Astrocyte (in vitro differentiated cells and primary cell): ENCODE measurements at regions not wholly inside any gene's neighbourhood (a gene's known extent, or its start where the extent isn't known, plus 50 kb on each side); places are given as distances from the start of the nearest gene placed in this dataset.
A peak's percentile ranks its signal among the peaks of the same experiment; 100 is the strongest.

Experiments used
- DNase-seq: peaks from one replicate; pipeline ENCODE4 v3.0.0-alpha.2; 2010; ENCODE audit warnings: low read depth
- FAIRE-seq: peaks from 2 replicates; lab custom pipeline; 2011; peaks lifted over from hg19 to GRCh38; lab: Jason Lieb, UNC
- H2AFZ ChIP-seq: 2 replicates; pipeline ENCODE4 v1.6.0; 2012; ENCODE audit warnings: low read depth, low read length, inconsistent platforms
- H3K27ac ChIP-seq: 2 replicates; pipeline ENCODE4 v1.5.1; 2011; ENCODE audit warnings: low read depth, low read length, inconsistent platforms
- H3K27me3 ChIP-seq: 2 replicates; pipeline ENCODE4 v1.6.0; 2011; ENCODE audit warnings: low read length, inconsistent platforms; ENCODE audit not compliant: insufficient read depth
- H3K36me3 ChIP-seq: 2 replicates; pipeline ENCODE4 v1.5.1; 2011; ENCODE audit warnings: low read length, inconsistent platforms; ENCODE audit not compliant: insufficient read depth
- H3K4me1 ChIP-seq: 2 replicates; pipeline ENCODE4 v1.5.1; 2011; ENCODE audit warnings: low read length, inconsistent platforms; ENCODE audit not compliant: insufficient read depth
- H3K4me2 ChIP-seq: 2 replicates; pipeline ENCODE4 v1.6.0; 2012; ENCODE audit warnings: low read length, inconsistent platforms
- H3K4me3 ChIP-seq: 2 replicates; pipeline ENCODE4 v1.5.1; 2011; ENCODE audit warnings: low read depth, mild to moderate bottlenecking, low read length, inconsistent platforms; ENCODE audit not compliant: insufficient read depth
- H3K79me2 ChIP-seq: 2 replicates; pipeline ENCODE4 v1.6.0; 2012; ENCODE audit warnings: mild to moderate bottlenecking, low read length, inconsistent platforms; ENCODE audit not compliant: insufficient read depth
- H3K9ac ChIP-seq: 2 replicates; pipeline ENCODE4 v1.6.0; 2012; ENCODE audit warnings: mild to moderate bottlenecking, low read length, inconsistent platforms
- H3K9me3 ChIP-seq: 2 replicates; pipeline ENCODE4 v1.5.1; 2012; ENCODE audit warnings: low read depth, mild to moderate bottlenecking, low read length, inconsistent platforms; ENCODE audit not compliant: insufficient read depth
- H4K20me1 ChIP-seq: 2 replicates; pipeline ENCODE4 v1.6.0; 2012; ENCODE audit warnings: low read length, inconsistent platforms; ENCODE audit not compliant: insufficient read depth
- H3K27ac Mint-ChIP-seq: one replicate; pipeline ENCODE4 v1.8.0; 2021; ENCODE audit warnings: mild to moderate bottlenecking, mixed read lengths; ENCODE audit not compliant: unreplicated experiment
- H3K27me3 Mint-ChIP-seq: one replicate; pipeline ENCODE4 v1.8.0; 2021; ENCODE audit warnings: low read depth, mixed read lengths; ENCODE audit not compliant: unreplicated experiment
- H3K36me3 Mint-ChIP-seq: one replicate; pipeline ENCODE4 v1.8.0; 2021; ENCODE audit warnings: low read depth, mixed read lengths; ENCODE audit not compliant: unreplicated experiment
- H3K4me1 Mint-ChIP-seq: one replicate; pipeline ENCODE4 v1.8.0; 2021; ENCODE audit warnings: low read depth, mixed read lengths; ENCODE audit not compliant: unreplicated experiment
- H3K4me3 Mint-ChIP-seq: one replicate; pipeline ENCODE4 v1.8.0; 2021; ENCODE audit warnings: mild to moderate bottlenecking, moderate library complexity, mixed read lengths; ENCODE audit not compliant: unreplicated experiment
- H3K9me3 Mint-ChIP-seq: one replicate; pipeline ENCODE4 v1.8.0; 2021; ENCODE audit warnings: mild to moderate bottlenecking, mixed read lengths; ENCODE audit not compliant: unreplicated experiment
- EZH2 ChIP-seq: IDR thresholded peaks from 2 replicates; pipeline ENCODE4 v1.6.1; 2012; ENCODE audit warnings: mild to moderate bottlenecking, low read length, inconsistent platforms; ENCODE audit not compliant: insufficient read depth
- TF ChIP-seq, protein P1 (sequence below): IDR thresholded peaks from 2 replicates; pipeline ENCODE4 v1.5.1; 2011; ENCODE audit warnings: low read depth, mild to moderate bottlenecking, inconsistent platforms, low read length, moderate library complexity; ENCODE audit not compliant: insufficient read depth

GRCh38 chr12:127711108-127711507 is 555.9 kb upstream of the TMEM132C start:
- no peak overlapping the region for H3K27ac ChIP-seq
- H3K9ac ChIP-seq: no peak overlapping the region
- H3K4me2 ChIP-seq: no peak overlapping the region
- no peak overlapping the region for H3K27ac Mint-ChIP-seq
- H3K4me3 Mint-ChIP-seq: no peak overlapping the region
- no peaks in the 10 kb centered on the region for H3K36me3 ChIP-seq
- H2AFZ ChIP-seq: no peak overlapping the region
- H3K27me3 Mint-ChIP-seq: no peaks in the 10 kb centered on the region
- H3K4me1 ChIP-seq: no peaks in the 10 kb centered on the region
- peaks cover 9% of the 10 kb centered on the region for H3K9me3 Mint-ChIP-seq
- no peak overlapping the region for H3K4me3 ChIP-seq
- no peaks in the 10 kb centered on the region for H3K27me3 ChIP-seq
- no peaks in the 10 kb centered on the region for H4K20me1 ChIP-seq
- no peaks in the 10 kb centered on the region for H3K9me3 ChIP-seq
- no peaks in the 10 kb centered on the region for H3K79me2 ChIP-seq
- TF ChIP-seq EZH2: no peak
- TF ChIP-seq, protein P1, sequence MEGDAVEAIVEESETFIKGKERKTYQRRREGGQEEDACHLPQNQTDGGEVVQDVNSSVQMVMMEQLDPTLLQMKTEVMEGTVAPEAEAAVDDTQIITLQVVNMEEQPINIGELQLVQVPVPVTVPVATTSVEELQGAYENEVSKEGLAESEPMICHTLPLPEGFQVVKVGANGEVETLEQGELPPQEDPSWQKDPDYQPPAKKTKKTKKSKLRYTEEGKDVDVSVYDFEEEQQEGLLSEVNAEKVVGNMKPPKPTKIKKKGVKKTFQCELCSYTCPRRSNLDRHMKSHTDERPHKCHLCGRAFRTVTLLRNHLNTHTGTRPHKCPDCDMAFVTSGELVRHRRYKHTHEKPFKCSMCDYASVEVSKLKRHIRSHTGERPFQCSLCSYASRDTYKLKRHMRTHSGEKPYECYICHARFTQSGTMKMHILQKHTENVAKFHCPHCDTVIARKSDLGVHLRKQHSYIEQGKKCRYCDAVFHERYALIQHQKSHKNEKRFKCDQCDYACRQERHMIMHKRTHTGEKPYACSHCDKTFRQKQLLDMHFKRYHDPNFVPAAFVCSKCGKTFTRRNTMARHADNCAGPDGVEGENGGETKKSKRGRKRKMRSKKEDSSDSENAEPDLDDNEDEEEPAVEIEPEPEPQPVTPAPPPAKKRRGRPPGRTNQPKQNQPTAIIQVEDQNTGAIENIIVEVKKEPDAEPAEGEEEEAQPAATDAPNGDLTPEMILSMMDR: peak; percentile 30
- no peak for DNase-seq
- no peaks in the 10 kb centered on the region for H3K4me1 Mint-ChIP-seq
- H3K36me3 Mint-ChIP-seq: no peaks in the 10 kb centered on the region
- no peak for FAIRE-seq

- peaks cover 9% of the 10 kb centered on the region for H3K9me3 Mint-ChIP-seq
- no peaks in the 10 kb centered on the region for H3K27me3 ChIP-seq
- no peak for DNase-seq
- no peaks in the 10 kb centered on the region for H4K20me1 ChIP-seq
- no peaks in the 10 kb centered on the region for H3K36me3 Mint-ChIP-seq
- no peak for FAIRE-seq
- H3K79me2 ChIP-seq: no peaks in the 10 kb centered on the region
- H3K9me3 ChIP-seq: no peaks in the 10 kb centered on the region
- H3K36me3 ChIP-seq: no peaks in the 10 kb centered on the region
- H3K27me3 Mint-ChIP-seq: no peaks in the 10 kb centered on the region
- H3K9ac ChIP-seq: no peak overlapping the region
- no peak overlapping the region for H3K4me3 ChIP-seq
- H3K27ac ChIP-seq: no peak overlapping the region
- H3K4me1 Mint-ChIP-seq: no peaks in the 10 kb centered on the region
- no peak overlapping the region for H3K27ac Mint-ChIP-seq
- no peak overlapping the region for H3K4me3 Mint-ChIP-seq
- no peaks in the 10 kb centered on the region for H3K4me1 ChIP-seq
- H2AFZ ChIP-seq: no peak overlapping the region
- H3K4me2 ChIP-seq: no peak overlapping the region
- TF ChIP-seq EZH2: no peak
- TF ChIP-seq, protein P1: no peak
These were observed 554.4 kb upstream of the TMEM132C start for GRCh38 chr12:127712561-127712960.

DNA sequence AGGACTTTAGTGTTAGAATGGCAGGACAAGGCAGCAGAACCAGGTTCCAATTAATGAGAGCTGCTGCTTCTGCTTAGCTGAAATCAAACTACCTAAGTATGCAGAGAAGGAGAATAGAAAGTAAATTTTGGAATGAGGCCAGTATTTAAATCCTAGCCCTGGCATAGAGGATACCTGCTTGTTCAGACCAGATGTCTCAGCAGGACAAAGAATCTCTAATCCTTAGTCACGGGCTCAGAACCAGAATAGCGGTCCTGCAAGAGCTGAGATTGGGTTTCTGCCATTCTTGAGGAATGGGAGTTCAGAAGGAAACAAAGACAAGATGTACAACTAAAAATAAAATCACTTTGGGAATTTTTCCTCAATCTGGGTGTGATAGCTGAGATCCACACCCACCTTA is 550.8 kb upstream of the TMEM132C start:
- Histone ChIP-seq H3K36me3 (no peaks in the 10 kb centered on the region), H3K4me3 (no peak overlapping the region), H3K79me2 (no peaks in the 10 kb centered on the region), H2AFZ (no peak overlapping the region), H3K9me3 (no peaks in the 10 kb centered on the region), H3K9ac (no peak overlapping the region), H3K4me1 (no peaks in the 10 kb centered on the region), H3K4me2 (no peak overlapping the region), H3K27ac (no peak overlapping the region), H3K27me3 (no peaks in the 10 kb centered on the region), H4K20me1 (no peaks in the 10 kb centered on the region)
- H3K4me3 Mint-ChIP-seq: no peak overlapping the region
- no peaks in the 10 kb centered on the region for H3K4me1 Mint-ChIP-seq
- no peak overlapping the region for H3K27ac Mint-ChIP-seq
- TF ChIP-seq EZH2: no peak
- TF ChIP-seq, protein P1: no peak
- no peaks in the 10 kb centered on the region for H3K27me3 Mint-ChIP-seq
- DNase-seq: no peak
- no peak for FAIRE-seq
- no peaks in the 10 kb centered on the region for H3K36me3 Mint-ChIP-seq
- peaks cover 4% of the 10 kb centered on the region for H3K9me3 Mint-ChIP-seq
